Activated CD4-positive, alpha-beta T cell treated with anti-CD3 and anti-CD28 coated beads, Interleukin-2, amount 10 ng/mL, durations not matched to agents 24 days and 14 days (primary cell): ENCODE measurements at regions not wholly inside any gene's neighbourhood (a gene's known extent, or its start where the extent isn't known, plus 50 kb on each side); places are given as distances from the start of the nearest gene placed in this dataset.
"Not testable (repeated sequence)": the region's sequence is repeated elsewhere in the genome, so short reads cannot be mapped to it uniquely, and the experiment has no call there.

Source experiments
- DNase-seq: peaks from one replicate; pipeline ENCODE4 v3.0.0; 2022
- H3K27ac Mint-ChIP-seq: one replicate; pipeline ENCODE4 v1.8.0; 2022; ENCODE audit warnings: mild to moderate bottlenecking, mixed read lengths
- H3K27me3 Mint-ChIP-seq: one replicate; pipeline ENCODE4 v1.8.0; 2022; ENCODE audit warnings: mixed read lengths
- H3K36me3 Mint-ChIP-seq: one replicate; pipeline ENCODE4 v1.8.0; 2022; ENCODE audit warnings: low read depth, mild to moderate bottlenecking, mixed read lengths
- H3K4me1 Mint-ChIP-seq: one replicate; pipeline ENCODE4 v1.8.0; 2021; ENCODE audit warnings: mixed read lengths
- H3K4me3 Mint-ChIP-seq: one replicate; pipeline ENCODE4 v1.8.0; 2022; ENCODE audit warnings: mild to moderate bottlenecking, moderate library complexity, mixed read lengths
- H3K9me3 Mint-ChIP-seq: one replicate; pipeline ENCODE4 v1.8.0; 2021; ENCODE audit warnings: mixed read lengths
- intact Hi-C: fragments of 100-400 bp; cut with micrococcal nuclease; formaldehyde crosslinking; loops from one replicate; pipeline ENCODE4 v1.15.1; 2023

- Mint-ChIP-seq H3K4me1 (no peaks in the 10 kb centered on the region), H3K27me3 (peaks cover 2% of the 10 kb centered on the region), H3K27ac (peak overlapping the region; percentile 48)
These were observed 370.0 kb upstream of the FRG2C start for GRCh38 chr3:75294124-75294523.

GRCh38 chr3:75295013-75295412, 369.1 kb upstream of the FRG2C start:
- peaks cover 2% of the 10 kb centered on the region for H3K27me3 Mint-ChIP-seq
- intact Hi-C loops = no loop called here
- no peaks in the 10 kb centered on the region for H3K4me1 Mint-ChIP-seq
- H3K4me3 Mint-ChIP-seq = no peak overlapping the region
- H3K27ac Mint-ChIP-seq = no peak overlapping the region
- no peaks in the 10 kb centered on the region for H3K9me3 Mint-ChIP-seq
- DNase-seq = no peak
- H3K36me3 Mint-ChIP-seq = no peaks in the 10 kb centered on the region

More at GRCh38 chr3:75294124-75294523, 370.0 kb upstream of the FRG2C start:
- intact Hi-C loops = no loop called here
- no peaks in the 10 kb centered on the region for H3K36me3 Mint-ChIP-seq
- H3K4me3 Mint-ChIP-seq = no peak overlapping the region
- no peaks in the 10 kb centered on the region for H3K9me3 Mint-ChIP-seq
- DNase-seq = no peak

- Mint-ChIP-seq H3K4me1 (no peaks in the 10 kb centered on the region), H3K27me3 (peaks cover 2% of the 10 kb centered on the region), H3K4me3 (no peak overlapping the region), H3K9me3 (no peaks in the 10 kb centered on the region), H3K36me3 (no peaks in the 10 kb centered on the region), H3K27ac (no peak overlapping the region)
- intact Hi-C loops = no loop called here
- no peak for DNase-seq
These were observed 367.3 kb upstream of the FRG2C start for GRCh38 chr3:75296858-75297257.

DNA sequence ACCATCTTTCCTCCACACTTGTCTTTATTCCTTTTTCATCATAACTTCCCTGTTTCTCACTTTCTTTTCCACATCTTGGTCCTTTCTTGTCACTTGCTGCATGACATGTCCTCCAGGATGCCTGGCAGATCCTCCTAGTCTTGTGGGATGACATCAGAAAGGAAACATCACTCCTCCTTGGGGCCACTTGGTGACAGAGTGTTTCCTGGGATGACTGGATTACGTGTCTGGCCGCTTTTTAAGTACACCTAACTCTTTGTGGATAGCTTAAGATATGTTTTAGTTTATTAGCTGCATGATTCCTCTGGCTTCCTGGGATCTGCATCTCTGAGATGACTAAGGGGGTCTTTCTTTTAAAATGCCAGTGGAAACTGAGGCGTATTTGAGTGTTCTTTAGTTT, 363.5 kb upstream of the FRG2C start:
- no peak overlapping the region for H3K4me3 Mint-ChIP-seq
- no peaks in the 10 kb centered on the region for H3K9me3 Mint-ChIP-seq
- H3K27ac Mint-ChIP-seq = no peak overlapping the region

GRCh38 chr3:75301050-75301449, 363.1 kb upstream of the FRG2C start:
- H3K4me3 Mint-ChIP-seq, H3K4me1 Mint-ChIP-seq, H3K27ac Mint-ChIP-seq, H3K9me3 Mint-ChIP-seq, intact Hi-C loops, DNase-seq, H3K36me3 Mint-ChIP-seq, H3K27me3 Mint-ChIP-seq: not testable (repeated sequence)

More for the DNA sequence above, 363.5 kb upstream of the FRG2C start:
- intact Hi-C loops = no loop called here
- H3K4me1 Mint-ChIP-seq = no peaks in the 10 kb centered on the region
- no peaks in the 10 kb centered on the region for H3K27me3 Mint-ChIP-seq
- DNase-seq = no peak
- no peaks in the 10 kb centered on the region for H3K36me3 Mint-ChIP-seq

- H3K36me3 Mint-ChIP-seq = no peaks in the 10 kb centered on the region
- H3K27me3 Mint-ChIP-seq = no peaks in the 10 kb centered on the region
- H3K4me3 Mint-ChIP-seq = no peak overlapping the region
- no peaks in the 10 kb centered on the region for H3K9me3 Mint-ChIP-seq
- no peak for DNase-seq
- H3K4me1 Mint-ChIP-seq = no peaks in the 10 kb centered on the region
- intact Hi-C loops = no loop called here
- H3K27ac Mint-ChIP-seq = no peak overlapping the region
These were observed 360.4 kb upstream of the FRG2C start for GRCh38 chr3:75303741-75304140.

GRCh38 chr3:75305901-75306300, 358.2 kb upstream of the FRG2C start:
- H3K27me3 Mint-ChIP-seq = no peaks in the 10 kb centered on the region
- H3K36me3 Mint-ChIP-seq = no peaks in the 10 kb centered on the region
- no peak for DNase-seq
- H3K9me3 Mint-ChIP-seq = no peaks in the 10 kb centered on the region
- no peak overlapping the region for H3K4me3 Mint-ChIP-seq
- no peaks in the 10 kb centered on the region for H3K4me1 Mint-ChIP-seq
- intact Hi-C loops = no loop called here
- no peak overlapping the region for H3K27ac Mint-ChIP-seq

DNA sequence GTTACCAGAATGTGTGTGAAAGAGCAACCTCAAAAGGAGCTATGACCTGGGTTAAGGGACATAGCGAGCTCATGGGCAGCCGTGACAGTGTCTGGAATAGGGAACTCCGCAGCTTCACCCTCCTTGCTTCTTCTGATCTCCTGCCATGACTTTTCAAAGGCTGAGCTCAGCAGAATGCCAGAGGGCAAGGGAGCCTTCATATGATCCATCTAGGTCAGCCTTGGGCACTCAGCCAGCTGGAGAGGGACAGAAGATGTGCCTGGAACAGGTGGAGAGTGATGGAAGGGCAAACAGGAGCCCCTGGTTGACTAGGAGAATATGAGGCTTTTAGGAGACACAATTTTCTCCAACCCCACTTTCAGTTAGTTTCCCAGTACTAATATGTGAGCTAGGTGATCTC, 352.8 kb upstream of the FRG2C start:
- DNase-seq, H3K9me3 Mint-ChIP-seq, intact Hi-C loops, H3K4me3 Mint-ChIP-seq, H3K4me1 Mint-ChIP-seq, H3K27ac Mint-ChIP-seq, H3K36me3 Mint-ChIP-seq, H3K27me3 Mint-ChIP-seq: not testable (repeated sequence)

DNA sequence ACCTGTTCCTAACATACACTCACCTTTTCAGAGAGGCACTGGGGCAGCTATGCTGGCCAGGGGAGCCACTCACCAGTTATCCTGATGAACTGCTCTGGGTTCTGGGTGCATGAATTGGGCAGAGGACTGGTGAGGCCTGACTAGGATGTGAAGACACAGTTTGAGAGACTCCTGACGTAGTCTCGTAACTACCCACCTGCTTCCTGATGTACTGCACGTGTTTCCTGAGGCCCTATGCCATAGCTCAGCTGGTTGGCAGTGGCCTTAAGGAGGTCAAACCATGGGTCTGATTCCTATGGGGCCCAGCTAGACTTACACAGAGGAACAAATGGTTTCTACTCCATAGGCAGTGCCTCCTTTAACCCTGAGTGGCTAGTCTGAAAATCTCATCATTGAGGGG, 351.7 kb upstream of the FRG2C start:
- DNase-seq, H3K27me3 Mint-ChIP-seq, H3K36me3 Mint-ChIP-seq, H3K9me3 Mint-ChIP-seq, H3K4me3 Mint-ChIP-seq, H3K4me1 Mint-ChIP-seq, intact Hi-C loops, H3K27ac Mint-ChIP-seq: not testable (repeated sequence)

- H3K4me3 Mint-ChIP-seq, H3K27ac Mint-ChIP-seq, intact Hi-C loops, H3K27me3 Mint-ChIP-seq, H3K9me3 Mint-ChIP-seq, H3K4me1 Mint-ChIP-seq, DNase-seq, H3K36me3 Mint-ChIP-seq: not testable (repeated sequence)
These were observed 344.4 kb upstream of the FRG2C start for GRCh38 chr3:75319776-75320175.

DNA sequence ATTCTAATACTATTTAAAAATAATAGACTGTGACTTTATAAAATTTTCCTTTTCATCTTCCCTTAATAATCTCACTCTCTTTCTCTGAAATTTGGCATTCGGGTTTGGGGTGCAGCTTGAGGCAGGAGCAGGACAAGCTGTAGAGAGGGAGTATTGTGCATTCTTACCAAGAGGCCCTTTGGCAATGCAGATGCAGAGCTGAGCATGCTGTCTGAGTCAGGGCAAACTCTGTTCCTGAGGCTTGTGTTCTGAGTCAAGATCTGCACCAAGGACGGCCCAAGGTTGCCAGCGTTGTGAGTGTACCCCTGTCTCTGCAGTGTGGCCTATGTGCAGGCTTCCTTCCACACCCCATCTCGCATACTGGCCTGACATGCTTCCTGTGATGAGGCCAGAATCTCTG, 343.8 kb upstream of the FRG2C start:
- intact Hi-C loops = no loop called here
- H3K4me3 Mint-ChIP-seq = no peak overlapping the region
- no peak for DNase-seq
- no peaks in the 10 kb centered on the region for H3K36me3 Mint-ChIP-seq
- H3K9me3 Mint-ChIP-seq = no peaks in the 10 kb centered on the region
- no peaks in the 10 kb centered on the region for H3K27me3 Mint-ChIP-seq
- no peak overlapping the region for H3K27ac Mint-ChIP-seq
- H3K4me1 Mint-ChIP-seq = no peaks in the 10 kb centered on the region

GRCh38 chr3:75321060-75321459, 343.1 kb upstream of the FRG2C start:
- Mint-ChIP-seq H3K36me3 (no peaks in the 10 kb centered on the region), H3K4me1 (no peaks in the 10 kb centered on the region), H3K27me3 (no peaks in the 10 kb centered on the region), H3K27ac (no peak overlapping the region), H3K9me3 (no peaks in the 10 kb centered on the region), H3K4me3 (no peak overlapping the region)
- intact Hi-C loops = no loop called here
- no peak for DNase-seq

DNA sequence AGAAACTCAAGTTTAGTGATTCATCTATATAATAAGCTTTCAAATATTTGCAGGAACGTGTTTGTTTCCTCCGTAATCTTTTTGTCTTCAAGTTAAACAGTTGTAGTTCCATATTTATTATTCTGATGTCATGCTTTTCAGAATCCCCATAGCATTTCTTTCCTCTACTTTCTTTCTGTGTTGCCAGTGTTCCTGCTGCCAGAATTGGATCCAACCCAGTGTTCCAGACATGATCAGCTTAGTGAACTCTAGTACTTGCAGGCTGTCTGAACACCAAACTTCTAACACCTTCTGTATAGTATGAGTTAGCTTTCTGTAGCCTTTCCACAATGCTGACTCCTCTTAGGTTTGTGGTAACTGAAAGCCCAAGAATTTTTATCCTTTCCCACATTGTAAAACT, 340.2 kb upstream of the FRG2C start:
- H3K27ac Mint-ChIP-seq, H3K36me3 Mint-ChIP-seq, intact Hi-C loops, DNase-seq, H3K4me1 Mint-ChIP-seq, H3K9me3 Mint-ChIP-seq, H3K4me3 Mint-ChIP-seq, H3K27me3 Mint-ChIP-seq: not testable (repeated sequence)

GRCh38 chr3:75325716-75326115, 338.4 kb upstream of the FRG2C start:
- Mint-ChIP-seq H3K9me3 (no peaks in the 10 kb centered on the region), H3K36me3 (no peaks in the 10 kb centered on the region), H3K4me1 (no peaks in the 10 kb centered on the region), H3K4me3 (no peak overlapping the region), H3K27ac (no peak overlapping the region), H3K27me3 (no peaks in the 10 kb centered on the region)
- no peak for DNase-seq
- intact Hi-C loops = no loop called here

GRCh38 chr3:75327453-75327852, 336.7 kb upstream of the FRG2C start:
- no peaks in the 10 kb centered on the region for H3K9me3 Mint-ChIP-seq
- H3K4me3 Mint-ChIP-seq = no peak overlapping the region
- no peak for DNase-seq
- H3K36me3 Mint-ChIP-seq = no peaks in the 10 kb centered on the region
- no peak overlapping the region for H3K27ac Mint-ChIP-seq
- no peaks in the 10 kb centered on the region for H3K4me1 Mint-ChIP-seq
- H3K27me3 Mint-ChIP-seq = no peaks in the 10 kb centered on the region
- intact Hi-C loops = no loop called here
